ENCODE measurements at regions not wholly inside any gene's neighbourhood (a gene's known extent, or its start where the extent isn't known, plus 50 kb on each side); places are given as distances from the start of the nearest gene placed in this dataset.

DNA sequence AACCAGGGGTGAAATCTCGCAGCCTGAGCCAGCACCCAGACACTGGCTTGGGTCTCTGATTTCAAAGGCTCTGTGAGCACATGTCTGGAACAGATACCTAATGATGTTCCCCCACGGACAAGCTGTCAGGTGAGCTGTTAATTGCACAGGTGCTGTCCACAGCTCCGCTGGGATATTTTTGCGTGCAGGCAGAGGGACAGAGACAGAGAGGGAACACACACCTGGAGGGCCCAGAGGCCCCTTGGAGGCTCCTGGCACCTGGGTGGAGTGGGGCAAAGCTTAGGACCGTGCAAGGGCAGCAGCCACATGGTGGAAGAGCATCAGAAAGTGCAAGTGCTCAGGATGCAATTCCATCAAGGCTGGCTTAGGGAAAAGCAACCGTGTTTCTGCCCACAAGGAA lies 57.3 kb downstream of the ARL6IP4 start:
- Histone ChIP-seq H3K79me2 (ENCODE audit: control insufficient read depth, insufficient read depth, low read length) (no peaks in the 10 kb centered on the region), H3K36me3 (ENCODE audit: control insufficient read depth in 2 of 2, extremely low read depth in 1 of 2, insufficient read depth in 2 of 2, low read length in 2 of 2) (no peaks in the 10 kb centered on the region), H3K4me1 (ENCODE audit: control insufficient read depth, extremely low read depth, insufficient read depth, low read length) (no peaks in the 10 kb centered on the region), H4K20me1 (replicated peaks; ENCODE audit: control insufficient read depth, extremely low read depth, insufficient read depth, low read length) (no peaks in the 10 kb centered on the region), H3K9ac (replicated peaks; ENCODE audit: extremely low read depth, insufficient read depth, low read length) (no peak overlapping the region), H2AFZ (ENCODE audit: low read depth, low read length) (no peak overlapping the region), H3K27ac (ENCODE audit: insufficient read depth, low read depth, low read length) (no peak overlapping the region), H3K4me3 (replicated peaks in 1 of 3; ENCODE audit: insufficient read depth in 1 of 3, low read depth in 1 of 3, low read length in 3 of 3) (no peak overlapping the region), H3K9me3 (replicated peaks; ENCODE audit: control insufficient read depth, insufficient read depth, low read length) (no peaks in the 10 kb centered on the region), H3K9me1 (replicated peaks; ENCODE audit: control insufficient read depth, extremely low read depth, insufficient read depth, low read length) (no peaks in the 10 kb centered on the region), H3K27me3 (ENCODE audit: control insufficient read depth in 2 of 2, insufficient read depth in 2 of 2, low read length in 2 of 2) (no peaks in the 10 kb centered on the region), H3K4me2 (ENCODE audit: insufficient read depth, low read length) (no peak overlapping the region)
- no TSS peak for BruUV-seq (replicated peaks)
- POLR2A ChIA-PET: no interaction called here
- FAIRE-seq (no peak), DNase-seq (ENCODE audit: low read depth, low spot score) (no peak)
- CTCF ChIA-PET: interaction anchor here (0.9 kb wide), 1 partner anchor 200 kb away, joined by 5 read pairs; no protein-coding TSS in a partner anchor
- dilution Hi-C loops (cut with MboI; ENCODE audit: extremely low pct_ligation_motif_present, low sequenced_read_pairs) (no loop called here), intact Hi-C loops (cut with micrococcal nuclease) (no loop called here)
- TF ChIP-seq POLR2A (IDR thresholded peaks at IDR 0.05; ENCODE audit: low read depth, low read length) (no peak), MYC (IDR thresholded peaks at IDR 0.05; ENCODE audit: low read depth, low read length) (no peak), POLR2AphosphoS5 (IDR thresholded peaks at IDR 0.05; ENCODE audit: insufficient read depth, low read depth, low read length) (no peak), JUN (IDR thresholded peaks at IDR 0.05; ENCODE audit: borderline replicate concordance, insufficient read depth, insufficient read length, low read depth) (no peak), EZH2 (IDR thresholded peaks at IDR 0.05; ENCODE audit: borderline replicate concordance, low read depth, low read length, severe bottlenecking) (no peak), FOS (IDR thresholded peaks at IDR 0.05; ENCODE audit: borderline replicate concordance, insufficient read depth, low read length) (no peak), GATA2 (IDR thresholded peaks at IDR 0.05; ENCODE audit: insufficient read depth, insufficient read length, low read depth, low read length) (no peak)
- TF ChIP-seq, protein P1, sequence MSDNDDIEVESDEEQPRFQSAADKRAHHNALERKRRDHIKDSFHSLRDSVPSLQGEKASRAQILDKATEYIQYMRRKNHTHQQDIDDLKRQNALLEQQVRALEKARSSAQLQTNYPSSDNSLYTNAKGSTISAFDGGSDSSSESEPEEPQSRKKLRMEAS (IDR thresholded peaks at IDR 0.05; ENCODE audit: insufficient read depth, insufficient read length): no peak
- TF ChIP-seq, protein P2, sequence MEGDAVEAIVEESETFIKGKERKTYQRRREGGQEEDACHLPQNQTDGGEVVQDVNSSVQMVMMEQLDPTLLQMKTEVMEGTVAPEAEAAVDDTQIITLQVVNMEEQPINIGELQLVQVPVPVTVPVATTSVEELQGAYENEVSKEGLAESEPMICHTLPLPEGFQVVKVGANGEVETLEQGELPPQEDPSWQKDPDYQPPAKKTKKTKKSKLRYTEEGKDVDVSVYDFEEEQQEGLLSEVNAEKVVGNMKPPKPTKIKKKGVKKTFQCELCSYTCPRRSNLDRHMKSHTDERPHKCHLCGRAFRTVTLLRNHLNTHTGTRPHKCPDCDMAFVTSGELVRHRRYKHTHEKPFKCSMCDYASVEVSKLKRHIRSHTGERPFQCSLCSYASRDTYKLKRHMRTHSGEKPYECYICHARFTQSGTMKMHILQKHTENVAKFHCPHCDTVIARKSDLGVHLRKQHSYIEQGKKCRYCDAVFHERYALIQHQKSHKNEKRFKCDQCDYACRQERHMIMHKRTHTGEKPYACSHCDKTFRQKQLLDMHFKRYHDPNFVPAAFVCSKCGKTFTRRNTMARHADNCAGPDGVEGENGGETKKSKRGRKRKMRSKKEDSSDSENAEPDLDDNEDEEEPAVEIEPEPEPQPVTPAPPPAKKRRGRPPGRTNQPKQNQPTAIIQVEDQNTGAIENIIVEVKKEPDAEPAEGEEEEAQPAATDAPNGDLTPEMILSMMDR (IDR thresholded peaks at IDR 0.05; ENCODE audit: extremely low read depth in 1 of 2, insufficient read depth in 1 of 2, low read depth in 1 of 2, low read length in 2 of 2): no peak

Data from endothelial cell of umbilical vein (primary cell).